Kidney (tissue), 13 donors: ENCODE measurements at regions not wholly inside any gene's neighbourhood (a gene's known extent, or its start where the extent isn't known, plus 50 kb on each side); places are given as distances from the start of the nearest gene placed in this dataset.

ENCODE experiments used
- DNase-seq, 5 donors: peaks; one replicate each; pipeline ENCODE4 v3.0.0-alpha.2; 2013 to 2020
- FAIRE-seq: peaks from 2 replicates; lab custom pipeline; 2012; peaks lifted over from hg19 to GRCh38; lab: Jason Lieb, UNC
- H3K27ac ChIP-seq, 2 donors: one replicate each; pipeline ENCODE4 v1.7.0; 2013; ENCODE audit warnings: low read depth in 2 of 2, low read length in 2 of 2, inconsistent platforms in 1 of 2
- H3K27me3 ChIP-seq: one replicate; pipeline ENCODE4 v1.7.1; 2013; ENCODE audit warnings: low read length, inconsistent platforms; ENCODE audit not compliant: control insufficient read depth, insufficient read depth
- H3K36me3 ChIP-seq, 3 donors: one replicate each; pipeline versions ENCODE4 v1.7.0 to v1.7.1; 2013; ENCODE audit warnings: low read length in 3 of 3, control low read depth in 1 of 3, inconsistent platforms in 1 of 3; ENCODE audit not compliant: insufficient read depth in 3 of 3, control insufficient read depth in 2 of 3
- H3K4me1 ChIP-seq, 3 donors: one replicate each; pipeline versions ENCODE4 v1.7.0 to v1.7.1; 2013; ENCODE audit warnings: low read length in 3 of 3, inconsistent platforms in 1 of 3, low read depth in 1 of 3; ENCODE audit not compliant: control insufficient read depth in 2 of 3, insufficient read depth in 2 of 3
- H3K4me3 ChIP-seq, 3 donors: one replicate each; pipeline versions ENCODE4 v1.7.0 to v1.8.1; 2013; ENCODE audit warnings: low read length in 3 of 3, control low read depth in 1 of 3, inconsistent platforms in 1 of 3
- H3K9ac ChIP-seq, 3 donors: one replicate each; pipeline versions ENCODE4 v1.7.0 to v1.7.1; 2013; ENCODE audit warnings: low read length in 3 of 3, control low read depth in 1 of 3, inconsistent platforms in 1 of 3
- H3K9me3 ChIP-seq, 3 donors: one replicate each; pipeline versions ENCODE4 v1.7.0 to v1.7.1; 2013; ENCODE audit warnings: low read length in 3 of 3, control low read depth in 1 of 3, inconsistent platforms in 1 of 3; ENCODE audit not compliant: control insufficient read depth in 2 of 3, insufficient read depth in 1 of 3
- CTCF ChIP-seq: IDR thresholded peaks from 3 replicates; pipeline ENCODE4 v1.5.1; 2012; ENCODE audit warnings: mild to moderate bottlenecking, moderate library complexity, borderline replicate concordance; ENCODE audit not compliant: insufficient read depth; ENCODE audit errors: extremely low read depth
- intact Hi-C: fragments of 100-400 bp; cut with DNase I; formaldehyde crosslinking; loops from one replicate; pipeline ENCODE4 v1.11.1; 2022
- donor health status: control.
- donor health status: control.
- donor health status: control.
- donor health status: control.
- donor health status: control.
- donor health status: DM: yes; HTN: yes; CAD: no.
- donor health status: Normal renal cell carcinoma (clear cell type).

- intact Hi-C loops = no loop called here
- Histone ChIP-seq H3K27me3 (no peaks in the 10 kb centered on the region), H3K36me3 (no peaks in the 10 kb centered on the region), H3K9me3 (no peaks in the 10 kb centered on the region), H3K9ac (no peak overlapping the region), H3K27ac (no peak overlapping the region), H3K4me3 (no peak overlapping the region), H3K4me1 (no peaks in the 10 kb centered on the region)
- TF ChIP-seq CTCF = no peak
- DNase-seq = no peak
- no peak for FAIRE-seq
These were observed 190.7 kb upstream of the GPR26 start for GRCh38 chr10:123475466-123475865.

GRCh38 chr10:123478116-123478515 lies 188.0 kb upstream of the GPR26 start:
- FAIRE-seq = no peak
- no peak for DNase-seq
- H3K9me3 ChIP-seq = no peaks in the 10 kb centered on the region
- no peak overlapping the region for H3K27ac ChIP-seq
- no peak overlapping the region for H3K9ac ChIP-seq
- H3K27me3 ChIP-seq = no peaks in the 10 kb centered on the region
- intact Hi-C loops = no loop called here
- no peaks in the 10 kb centered on the region for H3K36me3 ChIP-seq
- no peaks in the 10 kb centered on the region for H3K4me1 ChIP-seq
- H3K4me3 ChIP-seq = no peak overlapping the region
- TF ChIP-seq CTCF = no peak

DNA sequence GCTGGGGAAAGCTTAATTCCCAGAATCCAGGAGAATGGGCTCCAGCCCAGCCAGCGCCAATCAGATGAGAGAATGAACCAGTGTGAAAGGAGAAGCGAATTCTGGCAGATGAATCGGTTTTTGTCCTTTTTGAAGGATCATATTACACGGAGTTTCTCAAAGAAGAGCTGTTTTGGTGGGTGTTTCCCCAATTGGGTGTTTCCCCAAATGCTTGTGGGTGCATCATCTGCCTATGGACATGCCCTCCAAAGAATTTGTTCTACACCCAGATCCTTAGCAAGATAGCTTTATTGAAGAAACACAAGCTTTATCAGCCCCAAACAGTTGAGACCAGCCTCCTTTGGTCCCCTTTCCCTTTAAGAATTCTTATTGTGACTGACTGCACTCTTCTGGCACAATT lies 186.5 kb upstream of the GPR26 start:
- no peak overlapping the region for H3K27ac ChIP-seq
- no peaks in the 10 kb centered on the region for H3K4me1 ChIP-seq
- FAIRE-seq = no peak
- H3K27me3 ChIP-seq = no peaks in the 10 kb centered on the region
- intact Hi-C loops = no loop called here
- H3K36me3 ChIP-seq = no peaks in the 10 kb centered on the region
- H3K9ac ChIP-seq = no peak overlapping the region
- DNase-seq = no peak
- H3K9me3 ChIP-seq = no peaks in the 10 kb centered on the region
- H3K4me3 ChIP-seq = no peak overlapping the region
- no peak for TF ChIP-seq CTCF

GRCh38 chr10:123480344-123480743 lies 185.8 kb upstream of the GPR26 start:
- Histone ChIP-seq H3K4me1 (no peaks in the 10 kb centered on the region), H3K27me3 (no peaks in the 10 kb centered on the region), H3K9ac (no peak overlapping the region), H3K36me3 (no peaks in the 10 kb centered on the region), H3K27ac (no peak overlapping the region), H3K9me3 (no peaks in the 10 kb centered on the region), H3K4me3 (no peak overlapping the region)
- TF ChIP-seq CTCF = no peak
- FAIRE-seq (no peak), DNase-seq (no peak)
- intact Hi-C loops = no loop called here
